Stromal cell of bone marrow (primary cell): ENCODE measurements at regions not wholly inside any gene's neighbourhood (a gene's known extent, or its start where the extent isn't known, plus 50 kb on each side); places are given as distances from the start of the nearest gene placed in this dataset.
A peak's percentile ranks its signal among the peaks of the same experiment; 100 is the strongest.

Experiments used
- DNase-seq: peaks from one replicate; pipeline ENCODE4 v3.0.0-alpha.2; 2012; ENCODE audit warnings: low read depth

- DNase-seq = no peak
Observed at GRCh38 chr12:82040987-82041743, 282.0 kb upstream of the PPFIA2 start.

GRCh38 chr12:82034769-82035168 lies 275.6 kb upstream of the PPFIA2 start:
- DNase-seq = no peak

GRCh38 chr12:82029936-82030335 lies 270.8 kb upstream of the PPFIA2 start:
- DNase-seq = no peak

- no peak for DNase-seq
Observed at GRCh38 chr12:82028772-82029171, 269.6 kb upstream of the PPFIA2 start.

- no peak for DNase-seq
Observed at GRCh38 chr12:82027612-82028011, 268.5 kb upstream of the PPFIA2 start.

- no peak for DNase-seq
Observed at GRCh38 chr12:82025462-82025861, 266.3 kb upstream of the PPFIA2 start.

- no peak for DNase-seq
Observed at GRCh38 chr12:82019533-82019932, 260.4 kb upstream of the PPFIA2 start.

- no peak for DNase-seq
Observed at GRCh38 chr12:82015623-82016347, 256.6 kb upstream of the PPFIA2 start.

- DNase-seq = no peak
Observed at GRCh38 chr12:82012176-82012575, 253.0 kb upstream of the PPFIA2 start.

- DNase-seq = no peak
Observed at GRCh38 chr12:82009524-82009923, 250.4 kb upstream of the PPFIA2 start.

- DNase-seq = peak; percentile 44
Observed at GRCh38 chr12:82008251-82008650, 249.1 kb upstream of the PPFIA2 start.

GRCh38 chr12:81998761-81999378 lies 239.7 kb upstream of the PPFIA2 start:
- peak; percentile 95 for DNase-seq

- DNase-seq = no peak
Observed at GRCh38 chr12:81992461-81992860, 233.3 kb upstream of the PPFIA2 start.

- no peak for DNase-seq
Observed at GRCh38 chr12:81991868-81992267, 232.7 kb upstream of the PPFIA2 start.

GRCh38 chr12:81988362-81988761 lies 229.2 kb upstream of the PPFIA2 start:
- DNase-seq = no peak

- no peak for DNase-seq
Observed at GRCh38 chr12:81987371-81987770, 228.2 kb upstream of the PPFIA2 start.

GRCh38 chr12:81976661-81977060 lies 217.5 kb upstream of the PPFIA2 start:
- DNase-seq = no peak

GRCh38 chr12:81974762-81975161 lies 215.6 kb upstream of the PPFIA2 start:
- DNase-seq = no peak

GRCh38 chr12:81968421-81968820 lies 209.3 kb upstream of the PPFIA2 start:
- DNase-seq = no peak

- no peak for DNase-seq
Observed at GRCh38 chr12:81963636-81964035, 204.5 kb upstream of the PPFIA2 start.

- no peak for DNase-seq
Observed at GRCh38 chr12:81963026-81963425, 203.9 kb upstream of the PPFIA2 start.

GRCh38 chr12:81962126-81962856 lies 203.1 kb upstream of the PPFIA2 start:
- no peak for DNase-seq
